ENCODE measurements at regions not wholly inside any gene's neighbourhood (a gene's known extent, or its start where the extent isn't known, plus 50 kb on each side); places are given as distances from the start of the nearest gene placed in this dataset.

DNA sequence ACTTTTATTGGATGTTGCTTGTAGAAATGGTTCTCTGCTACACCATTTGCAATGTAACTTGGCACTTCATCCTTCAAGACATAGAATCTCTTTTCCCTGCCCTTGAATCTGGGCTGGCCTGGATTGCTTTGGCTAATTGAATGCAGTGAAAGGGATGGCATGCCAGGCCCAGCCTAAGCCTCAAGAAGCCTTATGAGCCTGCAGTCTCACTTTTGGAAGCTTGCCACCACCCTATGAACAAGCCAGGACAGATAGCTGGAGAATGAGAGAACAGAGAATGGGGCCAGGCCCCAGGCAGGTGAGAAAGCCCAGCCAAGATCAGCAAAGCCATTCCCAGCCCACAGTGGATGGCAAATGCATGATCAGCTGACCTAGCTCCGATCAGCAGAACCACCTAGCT, 117.0 kb upstream of the ADRA1D start:
- Histone ChIP-seq H3K27ac (ENCODE audit: low read depth, low read length, poor library complexity, severe bottlenecking) (no peak overlapping the region), H3K4me1 (ENCODE audit: insufficient read depth, low read length, poor library complexity, severe bottlenecking) (no peaks in the 10 kb centered on the region), H3K4me2 (ENCODE audit: low read length) (no peak overlapping the region), H4K20me1 (ENCODE audit: insufficient read depth, low read length) (no peaks in the 10 kb centered on the region), H3K4me3 (ENCODE audit: low read depth, low read length, poor library complexity, severe bottlenecking) (no peak overlapping the region), H3K79me2 (ENCODE audit: insufficient read depth, low read depth, low read length) (no peaks in the 10 kb centered on the region), H3K36me3 (ENCODE audit: insufficient read depth, low read length) (no peaks in the 10 kb centered on the region), H3K9me3 (ENCODE audit: low read length) (no peaks in the 10 kb centered on the region), H2AFZ (ENCODE audit: low read length) (no peak overlapping the region), H3K9me2 (ENCODE audit: insufficient read depth, low read length) (no peaks in the 10 kb centered on the region)
- ChIA-PET CTCF (ENCODE audit: unreplicated experiment) (no interaction called here), POLR2A (interaction anchor here (0.6 kb wide), 1 partner anchor 237 kb away, joined by 4 read pairs; no protein-coding TSS in a partner anchor)
- no peak for DNase-seq (ENCODE audit: low spot score)
- no TSS peak for BruUV-seq (replicated peaks)
- TF ChIP-seq, protein P1, sequence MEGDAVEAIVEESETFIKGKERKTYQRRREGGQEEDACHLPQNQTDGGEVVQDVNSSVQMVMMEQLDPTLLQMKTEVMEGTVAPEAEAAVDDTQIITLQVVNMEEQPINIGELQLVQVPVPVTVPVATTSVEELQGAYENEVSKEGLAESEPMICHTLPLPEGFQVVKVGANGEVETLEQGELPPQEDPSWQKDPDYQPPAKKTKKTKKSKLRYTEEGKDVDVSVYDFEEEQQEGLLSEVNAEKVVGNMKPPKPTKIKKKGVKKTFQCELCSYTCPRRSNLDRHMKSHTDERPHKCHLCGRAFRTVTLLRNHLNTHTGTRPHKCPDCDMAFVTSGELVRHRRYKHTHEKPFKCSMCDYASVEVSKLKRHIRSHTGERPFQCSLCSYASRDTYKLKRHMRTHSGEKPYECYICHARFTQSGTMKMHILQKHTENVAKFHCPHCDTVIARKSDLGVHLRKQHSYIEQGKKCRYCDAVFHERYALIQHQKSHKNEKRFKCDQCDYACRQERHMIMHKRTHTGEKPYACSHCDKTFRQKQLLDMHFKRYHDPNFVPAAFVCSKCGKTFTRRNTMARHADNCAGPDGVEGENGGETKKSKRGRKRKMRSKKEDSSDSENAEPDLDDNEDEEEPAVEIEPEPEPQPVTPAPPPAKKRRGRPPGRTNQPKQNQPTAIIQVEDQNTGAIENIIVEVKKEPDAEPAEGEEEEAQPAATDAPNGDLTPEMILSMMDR (conservative IDR thresholded peaks at IDR 0.05; ENCODE audit: low read length), result no peak
- TF ChIP-seq EZH2phosphoT487 (IDR thresholded peaks at IDR 0.05; ENCODE audit: borderline replicate concordance, low read depth, low read length), result no peak
- intact Hi-C loops (cut with micrococcal nuclease; ENCODE audit: unreplicated experiment), result no loop called here

DNA sequence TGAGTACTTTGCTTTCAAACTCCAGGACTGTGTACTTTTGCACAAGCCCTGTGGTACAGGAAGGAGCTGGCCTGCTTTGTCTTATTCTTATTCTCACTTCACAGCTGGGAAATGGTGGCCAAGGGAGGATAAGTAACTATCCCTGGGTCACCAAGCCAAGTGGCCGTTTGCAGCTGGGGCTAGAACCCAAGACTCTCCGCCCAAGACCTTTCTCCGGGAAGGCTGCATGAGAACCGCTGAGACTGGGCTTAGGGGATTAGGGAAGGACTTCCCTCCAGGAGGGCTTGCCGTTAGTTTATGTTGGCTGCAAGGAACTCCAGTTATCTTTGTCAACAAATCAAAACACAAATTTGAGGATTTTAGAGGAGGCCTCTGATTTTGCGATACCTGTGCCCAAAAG, 109.5 kb upstream of the ADRA1D start:
- Histone ChIP-seq H3K4me1 (ENCODE audit: insufficient read depth, low read length, poor library complexity, severe bottlenecking) (no peaks in the 10 kb centered on the region), H2AFZ (ENCODE audit: low read length) (no peak overlapping the region), H4K20me1 (ENCODE audit: insufficient read depth, low read length) (no peaks in the 10 kb centered on the region), H3K9me3 (ENCODE audit: low read length) (no peaks in the 10 kb centered on the region), H3K4me3 (ENCODE audit: low read depth, low read length, poor library complexity, severe bottlenecking) (no peak overlapping the region), H3K27ac (ENCODE audit: low read depth, low read length, poor library complexity, severe bottlenecking) (no peak overlapping the region), H3K4me2 (ENCODE audit: low read length) (no peak overlapping the region), H3K79me2 (ENCODE audit: insufficient read depth, low read depth, low read length) (no peaks in the 10 kb centered on the region), H3K36me3 (ENCODE audit: insufficient read depth, low read length) (no peaks in the 10 kb centered on the region), H3K9me2 (ENCODE audit: insufficient read depth, low read length) (no peaks in the 10 kb centered on the region)
- intact Hi-C loops (cut with micrococcal nuclease; ENCODE audit: unreplicated experiment), result no loop called here
- no TSS peak for BruUV-seq (replicated peaks)
- POLR2A ChIA-PET, result interaction anchor here (0.9 kb wide), 1 partner anchor 22 kb away, joined by 3 read pairs; no protein-coding TSS in a partner anchor
- CTCF ChIA-PET (ENCODE audit: unreplicated experiment), result no interaction called here
- TF ChIP-seq, protein P1 (conservative IDR thresholded peaks at IDR 0.05; ENCODE audit: low read length), result no peak
- TF ChIP-seq EZH2phosphoT487 (IDR thresholded peaks at IDR 0.05; ENCODE audit: borderline replicate concordance, low read depth, low read length), result no peak
- no peak for DNase-seq (ENCODE audit: low spot score)

DNA sequence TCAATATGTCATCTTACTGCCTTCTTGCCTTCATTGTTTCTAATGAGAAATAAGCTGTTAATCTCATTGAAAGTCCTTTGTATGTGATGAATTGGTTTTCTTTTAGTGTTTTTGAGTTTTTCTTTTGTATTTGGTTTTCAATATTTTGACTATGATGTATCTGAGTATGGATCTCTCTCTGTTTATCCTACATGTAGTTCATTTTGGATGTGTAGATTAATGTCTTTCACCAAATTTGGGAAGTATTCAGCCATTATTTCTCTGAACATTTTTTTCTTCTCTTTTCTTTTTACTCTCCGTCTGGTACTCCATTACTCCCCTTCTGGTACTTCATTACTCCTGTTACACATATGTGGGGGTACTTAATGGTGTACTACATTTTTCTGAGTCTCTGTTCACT, 103.3 kb upstream of the ADRA1D start:
- ChIA-PET POLR2A (interaction anchor here (0.6 to 1.2 kb wide), 2 partner anchors 129 to 252 kb away, joined by 3 to 4 read pairs; no protein-coding TSS in a partner anchor), CTCF (ENCODE audit: unreplicated experiment) (no interaction called here)
- H4K20me1 ChIP-seq (ENCODE audit: insufficient read depth, low read length), result no peaks in the 10 kb centered on the region
- no peaks in the 10 kb centered on the region for H3K9me2 ChIP-seq (ENCODE audit: insufficient read depth, low read length)
- TF ChIP-seq EZH2phosphoT487 (IDR thresholded peaks at IDR 0.05; ENCODE audit: borderline replicate concordance, low read depth, low read length), result no peak
- TF ChIP-seq, protein P1 (conservative IDR thresholded peaks at IDR 0.05; ENCODE audit: low read length), result no peak
- no peak for DNase-seq (ENCODE audit: low spot score)
- H3K27ac ChIP-seq (ENCODE audit: low read depth, low read length, poor library complexity, severe bottlenecking), result no peak overlapping the region
- intact Hi-C loops (cut with micrococcal nuclease; ENCODE audit: unreplicated experiment), result no loop called here
- H3K79me2 ChIP-seq (ENCODE audit: insufficient read depth, low read depth, low read length), result no peaks in the 10 kb centered on the region
- no peaks in the 10 kb centered on the region for H3K9me3 ChIP-seq (ENCODE audit: low read length)
- no peaks in the 10 kb centered on the region for H3K36me3 ChIP-seq (ENCODE audit: insufficient read depth, low read length)
- no peak overlapping the region for H2AFZ ChIP-seq (ENCODE audit: low read length)
- BruUV-seq (replicated peaks), result no TSS peak
- no peaks in the 10 kb centered on the region for H3K4me1 ChIP-seq (ENCODE audit: insufficient read depth, low read length, poor library complexity, severe bottlenecking)
- H3K4me3 ChIP-seq (ENCODE audit: low read depth, low read length, poor library complexity, severe bottlenecking), result no peak overlapping the region
- H3K4me2 ChIP-seq (ENCODE audit: low read length), result no peak overlapping the region
